ENCODE measurements at regions not wholly inside any gene's neighbourhood (a gene's known extent, or its start where the extent isn't known, plus 50 kb on each side); places are given as distances from the start of the nearest gene placed in this dataset.

- TF ChIP-seq POLR2A (IDR thresholded peaks at IDR 0.05) (no peak), CTCF (IDR thresholded peaks at IDR 0.05) (no peak), EP300 (IDR thresholded peaks at IDR 0.05) (no peak)
Observed at GRCh38 chr10:17504547-17505245, 50.3 kb upstream of the ST8SIA6 start.
